Progenitor cell of endocrine pancreas (in vitro differentiated cells): ENCODE measurements at regions not wholly inside any gene's neighbourhood (a gene's known extent, or its start where the extent isn't known, plus 50 kb on each side); places are given as distances from the start of the nearest gene placed in this dataset.

Source experiments
- DNase-seq: peaks from one replicate; pipeline ENCODE4 v3.0.0; 2021; ENCODE audit warnings: low spot score; ENCODE audit not compliant: unreplicated experiment
- H3K27ac Mint-ChIP-seq: 2 replicates; pipeline ENCODE4 v1.8.0; 2021; ENCODE audit warnings: mild to moderate bottlenecking, moderate library complexity, mixed read lengths
- H3K27me3 Mint-ChIP-seq: 2 replicates; pipeline ENCODE4 v1.8.0; 2021; ENCODE audit warnings: mixed read lengths
- H3K36me3 Mint-ChIP-seq: 2 replicates; pipeline ENCODE4 v1.8.0; 2022; ENCODE audit warnings: mixed read lengths; ENCODE audit not compliant: insufficient read depth
- H3K4me1 Mint-ChIP-seq: 2 replicates; pipeline ENCODE4 v1.8.0; 2021; ENCODE audit warnings: low read depth, mixed read lengths
- H3K4me3 Mint-ChIP-seq: 2 replicates; pipeline ENCODE4 v1.8.0; 2021; ENCODE audit warnings: low read depth, mild to moderate bottlenecking, moderate library complexity, mixed read lengths
- H3K9me3 Mint-ChIP-seq: 2 replicates; pipeline ENCODE4 v1.8.0; 2021; ENCODE audit warnings: low read depth, mixed read lengths
- CTCF ChIP-seq: fragments of 200-600 bp; sonication (generic); IDR thresholded peaks from one replicate; pipeline ENCODE4 v1.5.0; 2021; ENCODE audit warnings: antibody characterized with exemption, mild to moderate bottlenecking; ENCODE audit not compliant: unreplicated experiment

- no peaks in the 10 kb centered on the region for H3K36me3 Mint-ChIP-seq
- DNase-seq, result no peak
- no peak overlapping the region for H3K4me3 Mint-ChIP-seq
- no peaks in the 10 kb centered on the region for H3K27me3 Mint-ChIP-seq
- TF ChIP-seq CTCF, result no peak
- H3K9me3 Mint-ChIP-seq, result peaks cover 16% of the 10 kb centered on the region
- peaks cover 2% of the 10 kb centered on the region for H3K4me1 Mint-ChIP-seq
- no peak overlapping the region for H3K27ac Mint-ChIP-seq
These were observed 53.2 kb upstream of the TFEC start for GRCh38 chr7:116083796-116084195.

GRCh38 chr7:116086547-116087045 is 56.0 kb upstream of the TFEC start:
- Mint-ChIP-seq H3K36me3 (no peaks in the 10 kb centered on the region), H3K27ac (no peak overlapping the region), H3K4me1 (peaks cover 2% of the 10 kb centered on the region), H3K27me3 (no peaks in the 10 kb centered on the region), H3K4me3 (no peak overlapping the region), H3K9me3 (no peaks in the 10 kb centered on the region)
- no peak for DNase-seq
- TF ChIP-seq CTCF, result no peak

GRCh38 chr7:116087291-116087690 is 56.7 kb upstream of the TFEC start:
- no peak overlapping the region for H3K4me3 Mint-ChIP-seq
- DNase-seq, result no peak
- no peak overlapping the region for H3K27ac Mint-ChIP-seq
- H3K4me1 Mint-ChIP-seq, result peaks cover 2% of the 10 kb centered on the region
- no peak for TF ChIP-seq CTCF
- no peaks in the 10 kb centered on the region for H3K36me3 Mint-ChIP-seq
- no peaks in the 10 kb centered on the region for H3K9me3 Mint-ChIP-seq
- H3K27me3 Mint-ChIP-seq, result no peaks in the 10 kb centered on the region

GRCh38 chr7:116087984-116088383 is 57.4 kb upstream of the TFEC start:
- DNase-seq, result no peak
- Mint-ChIP-seq H3K27me3 (no peaks in the 10 kb centered on the region), H3K4me3 (no peak overlapping the region), H3K4me1 (peaks cover 2% of the 10 kb centered on the region), H3K9me3 (no peaks in the 10 kb centered on the region), H3K36me3 (no peaks in the 10 kb centered on the region), H3K27ac (no peak overlapping the region)
- no peak for TF ChIP-seq CTCF

- Mint-ChIP-seq H3K9me3 (no peaks in the 10 kb centered on the region), H3K27me3 (no peaks in the 10 kb centered on the region), H3K4me1 (no peaks in the 10 kb centered on the region), H3K27ac (no peak overlapping the region), H3K36me3 (no peaks in the 10 kb centered on the region), H3K4me3 (no peak overlapping the region)
- TF ChIP-seq CTCF, result no peak
- no peak for DNase-seq
These were observed 58.7 kb upstream of the TFEC start for GRCh38 chr7:116089293-116089692.
